GM18909 (cell line): ENCODE measurements at regions not wholly inside any gene's neighbourhood (a gene's known extent, or its start where the extent isn't known, plus 50 kb on each side); places are given as distances from the start of the nearest gene placed in this dataset.
"Not testable (repeated sequence)": the region's sequence is repeated elsewhere in the genome, so short reads cannot be mapped to it uniquely, and the experiment has no call there.

ENCODE experiments used
- ATAC-seq: cut with Tn5 transposase; IDR thresholded peaks from one replicate; pipeline ENCODE4 v1.9.1; 2021; ENCODE audit warnings: mild to moderate bottlenecking; ENCODE audit not compliant: unreplicated experiment, poor library complexity

DNA sequence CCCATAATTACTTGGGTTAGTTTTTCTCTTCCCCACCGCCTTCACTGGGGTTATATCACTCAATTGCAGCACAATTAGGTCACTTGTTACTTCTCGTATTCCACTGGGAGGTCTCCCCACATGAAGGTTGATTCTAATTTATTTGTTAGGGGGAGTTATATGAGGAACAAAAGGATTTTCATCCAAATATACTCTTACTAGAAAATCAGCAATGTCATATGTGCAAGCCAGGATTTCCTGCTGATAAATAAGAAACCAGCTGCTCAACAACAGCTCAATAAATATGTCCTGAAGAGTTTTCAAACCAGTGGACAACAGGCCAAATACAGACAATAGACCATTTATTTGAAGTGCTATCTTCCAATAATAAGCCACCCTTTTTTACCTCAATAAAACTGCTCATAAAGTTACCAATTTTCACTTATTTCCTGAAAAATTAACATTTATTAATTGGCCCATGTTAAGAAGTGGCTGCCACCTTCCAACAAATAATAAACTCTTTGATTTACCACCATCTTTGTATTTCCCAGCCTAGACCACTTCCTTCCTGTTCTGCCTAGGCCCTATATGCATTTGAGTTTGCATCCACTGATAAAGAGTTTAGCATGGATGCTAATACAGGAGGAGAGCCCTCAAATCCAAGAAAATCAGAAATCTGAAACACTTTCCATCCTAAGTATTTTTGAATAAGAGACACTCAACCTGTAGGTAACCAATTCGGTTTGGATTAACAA lies 184.4 kb upstream of the SLC39A10 start:
- no peak for ATAC-seq

DNA sequence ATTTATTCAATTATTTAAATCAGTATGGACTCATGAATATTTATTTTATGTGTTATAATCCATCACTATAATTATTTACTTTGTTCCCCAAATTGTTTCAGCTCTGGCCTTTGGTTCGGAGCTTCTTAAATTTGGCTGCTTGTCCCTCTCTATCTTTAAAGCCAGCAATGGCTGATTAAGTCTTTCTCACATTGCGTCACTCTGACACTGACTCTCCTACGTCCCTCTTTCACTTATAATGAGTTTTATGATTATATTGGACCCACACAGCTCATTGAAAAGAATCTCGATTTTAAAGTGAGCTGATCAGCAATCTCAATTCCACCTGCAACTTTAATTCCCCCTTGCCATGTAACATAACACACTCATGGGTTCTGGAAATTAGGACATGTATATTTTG lies 185.2 kb upstream of the SLC39A10 start:
- no peak for ATAC-seq

DNA sequence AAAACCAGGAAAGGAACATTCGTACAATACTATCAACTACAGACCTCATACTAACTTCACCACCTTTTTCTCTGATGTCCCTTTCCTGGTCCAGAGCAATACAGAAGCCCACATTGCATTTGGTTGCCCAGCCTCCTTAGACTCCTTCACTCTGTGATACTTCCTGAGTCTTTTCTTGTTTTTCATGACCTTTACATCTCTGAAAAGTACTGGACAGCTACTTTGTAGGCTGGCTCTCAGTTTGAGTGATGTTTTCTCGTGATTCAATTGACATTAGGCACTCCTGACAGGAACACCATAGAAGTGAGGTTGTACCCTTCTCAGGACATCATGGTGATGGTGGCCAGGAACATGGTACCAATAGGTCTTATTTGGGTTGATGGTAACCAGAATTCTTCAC lies 185.9 kb upstream of the SLC39A10 start:
- no peak for ATAC-seq

DNA sequence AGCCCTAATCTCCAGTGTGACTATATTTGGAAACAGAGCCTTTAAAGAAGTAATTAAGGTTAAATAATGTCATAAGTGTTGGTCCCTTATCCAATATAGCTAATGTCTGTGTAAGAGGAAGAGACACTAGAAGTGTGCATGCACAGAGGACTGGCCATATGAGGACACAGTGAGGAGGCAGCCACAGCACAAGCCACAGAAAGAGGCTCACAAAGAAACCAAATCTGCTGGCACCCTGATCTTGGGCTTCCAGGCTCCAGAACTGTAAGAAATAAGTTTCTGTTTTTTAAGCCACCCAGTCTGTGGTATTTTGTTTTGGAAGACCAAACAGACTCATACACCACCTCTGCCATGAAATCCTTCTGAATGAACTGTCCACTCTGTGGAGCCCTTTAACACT lies 186.4 kb upstream of the SLC39A10 start:
- ATAC-seq = no peak

DNA sequence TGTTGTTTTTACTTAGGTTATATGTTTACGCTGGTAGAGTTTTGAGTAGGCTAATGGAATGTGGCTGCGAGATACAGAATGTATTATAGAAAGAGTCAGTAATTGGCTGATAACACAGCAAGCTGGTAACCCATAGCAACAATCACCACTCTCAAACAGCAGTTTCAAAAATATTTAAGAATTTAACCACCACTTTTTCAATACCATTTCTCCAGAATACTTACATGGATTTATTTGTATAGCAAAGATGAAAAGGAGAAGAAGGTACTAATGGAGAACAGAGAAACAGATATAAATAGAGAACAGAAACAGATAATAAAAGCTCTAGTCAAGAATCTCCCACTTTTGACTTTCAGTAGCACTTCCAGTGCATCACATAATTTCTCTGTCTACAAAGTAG lies 188.3 kb upstream of the SLC39A10 start:
- ATAC-seq = peak; percentile 85

DNA sequence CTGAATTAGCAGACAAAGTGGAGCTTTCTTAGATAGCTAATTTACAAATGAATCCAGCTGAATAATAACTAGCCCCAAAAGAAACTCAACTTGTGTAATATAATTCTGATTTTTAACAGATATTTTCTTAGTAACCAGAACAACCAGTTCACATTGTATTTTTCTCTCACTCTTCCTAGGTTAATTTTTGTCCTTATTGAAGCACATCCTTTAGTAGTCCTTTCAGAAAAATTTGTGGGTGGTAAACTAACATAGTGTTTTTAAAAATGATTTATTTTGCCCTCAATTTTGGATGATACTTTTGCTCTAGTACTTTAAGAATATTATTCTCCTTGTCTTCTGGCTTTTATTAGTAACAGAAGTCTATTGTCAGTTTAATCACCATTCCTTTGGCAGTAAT lies 190.6 kb upstream of the SLC39A10 start:
- ATAC-seq = no peak

DNA sequence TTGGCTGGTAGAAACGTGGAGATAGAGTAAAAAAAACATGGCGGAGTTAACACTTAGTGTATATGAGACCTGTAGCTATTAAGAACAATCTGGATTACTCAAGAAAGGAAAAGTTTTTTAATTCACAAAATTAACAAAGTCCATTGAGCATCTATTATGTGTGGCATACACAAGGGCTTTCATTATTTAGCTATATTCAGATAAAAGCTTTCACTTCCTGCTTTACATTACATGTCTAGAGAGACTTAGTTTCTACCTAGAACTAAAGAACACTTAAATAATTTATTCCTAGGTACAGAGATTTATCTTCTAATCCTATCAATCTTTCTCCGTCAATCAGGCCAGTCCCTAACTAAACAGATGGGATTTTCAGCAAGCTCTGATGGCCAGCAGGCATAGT lies 196.0 kb upstream of the SLC39A10 start:
- ATAC-seq = no peak

DNA sequence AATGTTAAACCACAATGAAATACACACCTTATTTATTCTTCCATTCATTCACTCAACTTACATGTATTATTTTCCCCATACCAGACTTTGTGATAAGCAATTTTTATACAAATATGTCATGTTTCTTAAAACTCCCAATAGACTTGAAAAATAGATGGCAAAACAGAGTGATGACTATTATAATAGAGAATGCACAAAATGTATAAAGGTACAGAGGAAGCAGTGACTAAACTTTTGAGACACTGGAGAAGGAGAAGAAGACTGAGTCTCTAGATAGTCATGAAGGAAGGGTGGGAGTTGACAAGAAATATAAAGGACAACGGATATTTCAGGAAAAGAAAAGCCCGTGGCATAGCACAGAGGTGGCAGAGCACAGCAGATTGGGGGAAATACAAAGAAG lies 198.1 kb upstream of the SLC39A10 start:
- no peak for ATAC-seq

DNA sequence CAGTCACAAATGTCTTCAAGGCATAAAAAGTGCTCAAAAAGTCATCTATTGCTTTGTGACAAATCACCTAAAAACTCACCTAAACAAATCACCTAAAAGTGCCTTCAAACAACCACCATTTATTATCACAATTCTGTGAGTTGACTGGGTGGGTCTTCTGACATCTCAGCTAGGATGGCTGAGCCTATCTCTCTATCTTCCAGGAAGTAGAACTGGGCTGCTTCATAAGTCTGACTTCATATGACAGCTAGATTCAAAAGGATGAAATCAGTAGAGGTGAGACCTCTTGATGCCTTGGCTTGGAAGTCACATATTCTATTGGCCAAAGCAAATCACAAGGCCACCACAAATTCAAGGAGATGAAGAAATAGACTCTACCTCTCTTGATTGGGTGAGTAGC lies 199.2 kb upstream of the SLC39A10 start:
- ATAC-seq = no peak

DNA sequence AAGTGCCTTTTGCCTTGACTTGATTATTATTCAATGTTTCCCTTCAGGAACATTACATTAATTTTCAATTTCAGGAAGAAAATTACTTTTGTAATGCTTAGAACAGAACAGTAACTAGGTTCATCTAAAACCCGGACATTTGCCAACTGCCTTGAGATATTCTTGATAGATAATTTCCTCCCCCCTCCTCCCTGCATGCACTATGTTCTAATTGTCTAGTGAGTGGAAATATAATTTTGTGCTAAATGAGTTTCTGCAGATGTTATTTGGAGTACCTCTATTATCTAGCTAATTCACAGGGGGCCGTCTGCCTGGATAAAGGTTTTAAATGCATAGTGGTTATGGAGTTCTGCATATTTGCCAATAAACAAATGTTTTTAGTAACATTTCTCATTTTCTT lies 200.3 kb upstream of the SLC39A10 start:
- ATAC-seq = no peak

DNA sequence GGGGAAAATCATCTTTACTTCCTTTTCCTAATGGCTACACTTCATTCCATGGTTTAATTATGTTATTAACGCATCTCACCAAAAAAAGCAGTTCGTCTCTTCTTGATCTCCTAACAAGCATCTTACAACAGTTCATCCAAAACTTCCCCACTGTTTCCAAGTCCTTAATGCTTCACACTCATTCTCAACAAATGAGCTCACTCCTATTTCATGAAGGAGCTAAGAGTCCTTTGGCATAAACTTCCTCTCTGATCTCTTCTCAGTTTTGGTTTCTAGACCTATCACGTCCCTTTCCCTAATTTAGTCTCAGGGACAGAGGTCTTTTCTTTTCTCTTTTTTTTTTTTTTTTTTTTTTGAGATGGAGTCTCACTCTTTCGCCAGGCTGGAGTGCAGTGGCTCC lies 205.9 kb upstream of the SLC39A10 start:
- no peak for ATAC-seq

DNA sequence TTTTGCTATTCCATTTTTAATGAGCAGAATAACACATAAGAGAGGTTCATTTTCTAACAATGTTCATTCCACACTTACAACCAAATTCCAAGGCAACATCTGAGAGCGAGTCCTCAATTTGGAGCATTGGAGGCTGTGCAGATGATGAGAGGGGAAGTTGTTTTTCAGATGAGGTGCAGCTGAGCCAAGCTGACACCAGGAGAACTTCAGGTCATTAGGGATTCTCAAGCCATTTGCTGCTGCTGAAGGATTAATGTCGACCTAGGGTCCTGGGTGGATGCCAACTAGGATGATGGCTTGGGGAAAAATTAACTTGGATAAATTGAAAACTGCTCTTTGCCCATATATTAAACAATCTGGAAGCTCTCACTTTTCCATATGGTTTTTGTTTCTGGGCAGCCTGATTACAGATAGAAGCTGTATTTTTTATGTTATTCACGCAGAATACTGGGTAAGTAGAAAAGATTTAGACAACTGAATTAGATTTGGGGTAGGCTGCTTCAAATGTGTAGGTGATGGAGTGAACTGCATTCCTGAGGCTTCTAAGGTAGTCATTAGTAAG lies 206.4 kb upstream of the SLC39A10 start:
- ATAC-seq = no peak

DNA sequence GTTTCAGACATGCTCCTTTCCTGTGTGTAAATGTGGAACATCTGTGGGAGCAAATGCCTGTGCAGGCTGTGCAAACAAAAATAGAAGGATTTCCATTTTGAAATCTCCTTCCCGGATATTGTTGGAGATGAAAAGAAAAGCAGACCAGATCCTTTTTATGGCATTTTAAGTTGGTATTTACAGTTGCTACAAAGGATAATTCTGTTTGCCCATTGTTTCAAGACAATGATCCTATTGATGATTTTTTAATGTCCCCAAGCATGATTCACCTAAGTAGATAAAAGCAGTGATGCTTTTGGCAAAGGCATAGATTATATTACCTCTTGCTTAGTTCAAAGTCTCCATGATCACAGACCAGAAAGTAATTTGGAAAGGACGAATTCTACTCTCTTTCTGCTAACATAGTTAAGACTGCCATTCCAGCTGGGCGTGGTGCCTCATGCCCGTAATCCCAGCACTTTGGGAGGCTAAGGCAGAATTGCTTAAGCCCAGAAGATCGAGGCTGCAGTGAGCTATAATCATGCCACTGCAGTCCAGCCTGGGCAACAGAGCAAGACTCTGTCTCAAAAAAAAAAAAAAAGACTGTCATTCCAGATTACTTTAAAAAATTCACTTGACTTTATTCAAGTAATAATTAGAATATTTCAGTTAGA lies 209.6 kb upstream of the SLC39A10 start:
- no peak for ATAC-seq

DNA sequence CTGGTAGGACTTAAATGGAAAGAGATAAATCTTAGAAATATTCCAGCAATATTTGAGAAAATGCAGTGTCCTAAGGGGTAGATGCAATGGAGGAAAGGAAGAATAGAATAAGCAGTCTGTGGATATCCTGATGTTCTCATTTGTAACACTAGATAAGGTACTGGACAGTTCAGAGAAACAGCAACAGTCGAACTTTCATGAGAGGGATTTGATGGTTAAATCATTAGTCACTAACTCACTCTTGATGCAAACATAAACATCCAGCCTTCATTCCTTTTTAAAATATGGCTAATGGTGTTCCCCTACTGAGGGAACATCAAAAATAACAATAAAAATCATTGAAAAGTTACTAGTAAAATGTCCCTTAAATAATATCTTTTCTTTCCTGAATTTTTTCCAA lies 211.4 kb upstream of the SLC39A10 start:
- ATAC-seq = no peak

DNA sequence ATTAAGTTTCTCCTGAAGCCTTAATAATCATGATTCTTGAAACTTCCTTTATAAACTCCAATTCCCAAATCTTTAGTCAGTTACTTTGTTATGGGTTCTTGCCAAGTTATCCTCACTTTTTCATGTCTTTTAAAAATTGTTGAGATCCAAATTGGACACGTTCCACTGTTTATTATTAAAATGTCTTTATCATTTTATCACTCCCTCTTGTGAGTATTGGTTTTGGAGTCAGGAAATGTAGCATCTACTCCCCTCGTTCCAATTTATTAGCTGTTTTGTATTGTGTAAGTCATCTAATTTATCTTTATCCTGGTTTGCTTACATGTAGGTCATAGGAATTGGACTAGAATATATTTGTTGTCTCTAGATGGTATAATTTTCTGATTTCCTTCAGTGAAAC lies 213.1 kb upstream of the SLC39A10 start:
- ATAC-seq = no peak

DNA sequence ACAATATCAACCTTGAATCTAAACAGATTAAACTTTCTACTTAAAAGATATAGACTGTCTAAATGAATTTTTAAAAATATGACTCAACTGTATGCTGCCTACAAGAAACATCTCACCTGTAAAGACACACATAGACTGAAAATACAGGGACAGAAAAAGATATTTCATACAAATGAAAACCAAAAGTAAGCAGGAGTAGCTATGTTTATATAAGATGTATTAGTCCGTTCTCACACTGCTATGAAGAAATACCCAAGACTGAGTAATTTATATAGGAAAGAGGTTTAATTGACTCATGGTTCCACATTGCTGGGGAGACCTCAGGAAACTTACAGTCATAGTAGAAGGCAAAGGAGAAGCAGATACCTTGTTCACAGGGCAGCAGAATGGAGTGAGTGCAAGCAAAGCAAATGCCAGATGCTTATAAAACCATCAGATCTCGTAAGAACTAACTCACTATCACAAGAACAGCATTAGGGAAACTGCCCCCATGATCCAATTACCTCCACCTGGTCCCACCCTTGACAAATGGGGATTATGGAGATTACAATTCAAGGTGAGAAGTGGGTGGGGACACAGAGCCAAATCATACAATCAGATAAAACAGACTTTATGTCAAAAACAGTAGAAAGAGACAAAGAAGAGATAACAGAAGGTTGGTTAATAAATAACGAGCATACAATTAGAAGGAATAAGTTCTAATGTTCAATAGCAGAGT lies 214.4 kb upstream of the SLC39A10 start:
- no peak for ATAC-seq

DNA sequence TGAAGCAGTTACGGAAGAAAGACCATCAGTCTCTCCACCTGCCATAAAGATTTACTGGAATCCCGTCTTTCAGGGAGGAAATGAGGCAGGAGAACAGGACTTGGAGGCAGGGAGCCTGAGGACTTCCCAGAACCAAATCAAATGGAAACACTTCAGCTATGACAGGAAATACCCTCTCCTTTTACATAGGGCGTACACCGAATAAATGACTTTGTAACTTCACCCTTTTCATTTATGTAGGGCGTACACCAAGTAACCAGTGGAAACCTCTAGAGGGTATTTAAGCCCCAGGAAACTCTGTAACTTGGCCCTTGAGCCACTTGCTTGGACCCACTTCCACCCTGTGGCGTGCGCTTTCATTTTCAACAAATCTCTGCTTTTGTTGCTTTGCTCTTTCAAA lies 218.3 kb upstream of the SLC39A10 start:
- ATAC-seq = no peak

DNA sequence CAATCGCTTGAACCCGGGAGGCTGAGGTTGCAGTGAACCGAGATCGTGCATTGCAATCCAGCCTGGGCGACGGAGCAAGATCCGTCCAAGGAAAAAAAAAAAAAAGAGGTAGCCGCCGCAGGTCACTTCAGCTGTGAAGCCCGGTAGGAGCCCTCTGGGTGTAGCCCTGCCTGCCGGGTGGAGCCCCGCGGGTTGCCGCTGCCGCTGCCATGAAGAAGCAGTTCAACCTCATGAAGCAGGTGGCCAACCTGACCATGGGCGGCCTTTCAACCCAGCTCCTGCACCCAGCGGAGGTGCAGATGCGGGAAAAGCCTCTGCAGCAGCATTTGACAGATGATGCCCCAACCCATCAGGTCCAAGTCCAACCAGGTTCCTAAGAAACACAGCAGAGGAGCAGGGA lies 219.5 kb upstream of the SLC39A10 start:
- no peak for ATAC-seq

DNA sequence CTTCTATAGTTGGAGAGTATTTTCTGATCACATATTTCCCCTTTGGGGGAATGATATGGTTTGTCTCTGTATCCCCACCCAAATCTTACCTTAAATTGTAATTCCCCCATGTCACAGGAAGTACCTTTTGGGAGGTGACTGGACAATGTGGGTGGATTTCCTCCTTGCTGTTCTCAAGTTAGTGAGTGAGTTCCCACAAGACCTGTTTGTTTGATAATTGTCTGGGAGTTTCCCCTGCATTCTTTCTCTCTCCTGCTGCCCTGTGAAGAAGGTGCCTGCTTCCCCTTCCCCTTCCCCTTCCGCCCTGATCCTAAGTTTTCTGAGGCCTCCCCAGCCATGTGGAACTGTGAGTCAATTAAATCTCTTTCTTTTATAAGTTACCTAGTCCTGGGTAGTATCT lies 222.7 kb upstream of the SLC39A10 start:
- ATAC-seq = no peak

DNA sequence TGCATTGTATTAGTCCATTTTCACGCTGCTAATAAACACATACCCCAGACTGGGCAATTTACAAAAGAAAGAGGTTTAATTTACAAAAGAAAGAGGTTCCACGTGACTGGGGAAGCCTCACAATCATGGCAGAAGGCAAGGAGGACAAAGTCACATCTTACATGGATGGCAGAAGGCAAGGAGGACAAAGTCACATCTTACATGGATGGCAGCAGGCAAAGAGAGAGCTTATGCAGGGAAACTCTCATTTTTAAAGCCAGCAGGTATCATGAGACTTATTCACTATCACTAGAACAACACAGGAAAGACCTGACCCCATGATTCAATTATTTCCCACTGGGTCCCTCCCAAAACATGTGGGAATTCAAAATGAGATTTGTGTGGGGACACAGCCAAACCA lies 223.3 kb upstream of the SLC39A10 start:
- not testable (repeated sequence) for ATAC-seq

DNA sequence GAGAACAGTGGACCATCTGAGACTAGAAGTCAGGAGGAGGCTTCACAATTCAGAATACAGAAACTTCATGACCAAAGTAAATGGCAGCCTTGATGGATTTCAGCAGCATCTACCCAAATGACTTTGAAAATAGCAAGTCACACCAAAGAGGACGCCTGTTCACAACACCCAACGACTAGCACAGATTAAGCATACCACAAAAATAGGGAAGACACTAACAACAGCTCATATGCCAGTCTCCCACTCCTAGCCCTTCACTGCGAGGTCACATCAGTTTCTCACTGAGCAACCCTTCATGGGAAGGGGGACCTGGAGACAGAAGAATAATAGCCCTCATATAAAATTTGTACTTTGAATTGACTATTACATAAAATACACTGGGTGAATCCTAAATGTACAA lies 228.4 kb upstream of the SLC39A10 start:
- no peak for ATAC-seq
